ENCODE measurements at regions not wholly inside any gene's neighbourhood (a gene's known extent, or its start where the extent isn't known, plus 50 kb on each side); places are given as distances from the start of the nearest gene placed in this dataset.
A peak's percentile ranks its signal among the peaks of the same experiment; 100 is the strongest.

GRCh38 chr2:106032676-106033075 is 161.4 kb downstream of the UXS1 start:
- no peak for TF ChIP-seq CTCF (conservative IDR thresholded peaks at IDR 0.05; ENCODE audit: low read depth, low read length)
- H3K4me3 ChIP-seq (ENCODE audit: low read depth, low read length): no peak overlapping the region
- DNase-seq (ENCODE audit: low read depth): no peak

GRCh38 chr2:106030287-106031268 is 163.5 kb downstream of the UXS1 start:
- H3K4me3 ChIP-seq (ENCODE audit: low read depth, low read length): no peak overlapping the region
- TF ChIP-seq CTCF (conservative IDR thresholded peaks at IDR 0.05; ENCODE audit: low read depth, low read length): no peak
- peak; percentile 85 for DNase-seq (ENCODE audit: low read depth)

- DNase-seq (ENCODE audit: low read depth): no peak
- H3K4me3 ChIP-seq (ENCODE audit: low read depth, low read length): no peak overlapping the region
- no peak for TF ChIP-seq CTCF (conservative IDR thresholded peaks at IDR 0.05; ENCODE audit: low read depth, low read length)
These were observed 165.9 kb downstream of the UXS1 start for GRCh38 chr2:106028192-106028591.

GRCh38 chr2:106026271-106027190 is 167.6 kb downstream of the UXS1 start:
- no peak for TF ChIP-seq CTCF (conservative IDR thresholded peaks at IDR 0.05; ENCODE audit: low read depth, low read length)
- H3K4me3 ChIP-seq (ENCODE audit: low read depth, low read length): no peak overlapping the region
- no peak for DNase-seq (ENCODE audit: low read depth)

GRCh38 chr2:106025796-106026195 is 168.3 kb downstream of the UXS1 start:
- H3K4me3 ChIP-seq (ENCODE audit: low read depth, low read length): no peak overlapping the region
- TF ChIP-seq CTCF (conservative IDR thresholded peaks at IDR 0.05; ENCODE audit: low read depth, low read length): no peak
- DNase-seq (ENCODE audit: low read depth): no peak

- TF ChIP-seq CTCF (conservative IDR thresholded peaks at IDR 0.05; ENCODE audit: low read depth, low read length): no peak
- DNase-seq (ENCODE audit: low read depth): no peak
- H3K4me3 ChIP-seq (ENCODE audit: low read depth, low read length): no peak overlapping the region
These were observed 172.5 kb downstream of the UXS1 start for GRCh38 chr2:106021662-106022028.

All from choroid plexus epithelial cell (primary cell).